Neuron (in vitro differentiated cells): ENCODE measurements at regions not wholly inside any gene's neighbourhood (a gene's known extent, or its start where the extent isn't known, plus 50 kb on each side); places are given as distances from the start of the nearest gene placed in this dataset.

Experiments
- H2AFZ ChIP-seq: one replicate; pipeline ENCODE4 v1.6.1; 2013; ENCODE audit warnings: low read depth, mild to moderate bottlenecking, inconsistent platforms, low read length, moderate library complexity
- H3K27me3 ChIP-seq: one replicate; pipeline ENCODE4 v1.6.1; 2013; ENCODE audit warnings: low read length; ENCODE audit not compliant: insufficient read depth
- H3K36me3 ChIP-seq: one replicate; pipeline ENCODE4 v1.6.1; 2013; ENCODE audit warnings: low read length; ENCODE audit not compliant: insufficient read depth
- H3K4me1 ChIP-seq: one replicate; pipeline ENCODE4 v1.6.1; 2013; ENCODE audit warnings: low read length; ENCODE audit not compliant: insufficient read depth
- H3K4me3 ChIP-seq: 2 replicates; pipeline ENCODE4 v1.5.1; 2013; ENCODE audit warnings: mild to moderate bottlenecking, low read length, moderate library complexity
- H3K9me3 ChIP-seq: one replicate; pipeline ENCODE4 v1.6.1; 2013; ENCODE audit warnings: low read length

- Histone ChIP-seq H2AFZ (no peak overlapping the region), H3K4me1 (no peaks in the 10 kb centered on the region), H3K4me3 (no peak overlapping the region), H3K27me3 (no peaks in the 10 kb centered on the region), H3K9me3 (peaks cover 8% of the 10 kb centered on the region), H3K36me3 (no peaks in the 10 kb centered on the region)
Observed at GRCh38 chr13:75137911-75138571, 343.9 kb downstream of the TBC1D4 start.

GRCh38 chr13:75136151-75136550 is 345.8 kb downstream of the TBC1D4 start:
- Histone ChIP-seq H3K36me3 (no peaks in the 10 kb centered on the region), H3K4me3 (no peak overlapping the region), H2AFZ (no peak overlapping the region), H3K9me3 (peaks cover 8% of the 10 kb centered on the region), H3K4me1 (no peaks in the 10 kb centered on the region), H3K27me3 (no peaks in the 10 kb centered on the region)

GRCh38 chr13:75135325-75135825 is 346.6 kb downstream of the TBC1D4 start:
- Histone ChIP-seq H3K36me3 (no peaks in the 10 kb centered on the region), H3K4me3 (no peak overlapping the region), H3K9me3 (peaks cover 8% of the 10 kb centered on the region), H3K4me1 (no peaks in the 10 kb centered on the region), H3K27me3 (no peaks in the 10 kb centered on the region), H2AFZ (no peak overlapping the region)

- Histone ChIP-seq H3K4me3 (no peak overlapping the region), H3K4me1 (no peaks in the 10 kb centered on the region), H3K36me3 (no peaks in the 10 kb centered on the region), H2AFZ (no peak overlapping the region), H3K9me3 (no peaks in the 10 kb centered on the region), H3K27me3 (no peaks in the 10 kb centered on the region)
Observed at GRCh38 chr13:75132701-75133695, 349.0 kb downstream of the TBC1D4 start.

GRCh38 chr13:75129331-75129730 is 352.6 kb downstream of the TBC1D4 start:
- Histone ChIP-seq H3K4me1 (no peaks in the 10 kb centered on the region), H3K4me3 (no peak overlapping the region), H3K36me3 (no peaks in the 10 kb centered on the region), H3K27me3 (no peaks in the 10 kb centered on the region), H2AFZ (no peak overlapping the region), H3K9me3 (no peaks in the 10 kb centered on the region)

GRCh38 chr13:75124415-75124814 is 357.6 kb downstream of the TBC1D4 start:
- H3K4me3 ChIP-seq = no peak overlapping the region
- no peak overlapping the region for H2AFZ ChIP-seq
- no peaks in the 10 kb centered on the region for H3K27me3 ChIP-seq
- no peaks in the 10 kb centered on the region for H3K36me3 ChIP-seq
- no peaks in the 10 kb centered on the region for H3K4me1 ChIP-seq
- no peaks in the 10 kb centered on the region for H3K9me3 ChIP-seq

GRCh38 chr13:75123428-75123827 is 358.5 kb downstream of the TBC1D4 start:
- H2AFZ ChIP-seq = no peak overlapping the region
- H3K4me1 ChIP-seq = no peaks in the 10 kb centered on the region
- no peak overlapping the region for H3K4me3 ChIP-seq
- H3K36me3 ChIP-seq = no peaks in the 10 kb centered on the region
- H3K9me3 ChIP-seq = no peaks in the 10 kb centered on the region
- no peaks in the 10 kb centered on the region for H3K27me3 ChIP-seq

GRCh38 chr13:75120085-75120484 is 361.9 kb downstream of the TBC1D4 start:
- no peaks in the 10 kb centered on the region for H3K36me3 ChIP-seq
- no peaks in the 10 kb centered on the region for H3K27me3 ChIP-seq
- H3K9me3 ChIP-seq = no peaks in the 10 kb centered on the region
- no peak overlapping the region for H3K4me3 ChIP-seq
- H2AFZ ChIP-seq = no peak overlapping the region
- H3K4me1 ChIP-seq = no peaks in the 10 kb centered on the region

GRCh38 chr13:75115171-75115570 is 366.8 kb downstream of the TBC1D4 start:
- Histone ChIP-seq H3K27me3 (no peaks in the 10 kb centered on the region), H3K4me1 (no peaks in the 10 kb centered on the region), H3K36me3 (no peaks in the 10 kb centered on the region), H3K4me3 (no peak overlapping the region), H2AFZ (no peak overlapping the region), H3K9me3 (no peaks in the 10 kb centered on the region)

- peaks cover 2% of the 10 kb centered on the region for H3K9me3 ChIP-seq
- no peaks in the 10 kb centered on the region for H3K4me1 ChIP-seq
- H3K27me3 ChIP-seq = no peaks in the 10 kb centered on the region
- H3K4me3 ChIP-seq = no peak overlapping the region
- H3K36me3 ChIP-seq = no peaks in the 10 kb centered on the region
- H2AFZ ChIP-seq = no peak overlapping the region
Observed at GRCh38 chr13:75103976-75104375, 378.0 kb downstream of the TBC1D4 start.

- H3K36me3 ChIP-seq = no peaks in the 10 kb centered on the region
- no peak overlapping the region for H3K4me3 ChIP-seq
- H3K9me3 ChIP-seq = no peaks in the 10 kb centered on the region
- H3K4me1 ChIP-seq = no peaks in the 10 kb centered on the region
- H2AFZ ChIP-seq = peak overlapping the region; percentile 12
- H3K27me3 ChIP-seq = no peaks in the 10 kb centered on the region
Observed at GRCh38 chr13:75102001-75102716, 379.8 kb downstream of the TBC1D4 start.

GRCh38 chr13:75101348-75101747 is 380.6 kb downstream of the TBC1D4 start:
- H3K9me3 ChIP-seq = no peaks in the 10 kb centered on the region
- no peaks in the 10 kb centered on the region for H3K27me3 ChIP-seq
- H3K36me3 ChIP-seq = no peaks in the 10 kb centered on the region
- no peak overlapping the region for H3K4me3 ChIP-seq
- H3K4me1 ChIP-seq = no peaks in the 10 kb centered on the region
- H2AFZ ChIP-seq = peak overlapping the region; percentile 12

GRCh38 chr13:75092143-75092542 is 389.8 kb downstream of the TBC1D4 start:
- Histone ChIP-seq H3K4me3 (no peak overlapping the region), H3K9me3 (no peaks in the 10 kb centered on the region), H3K4me1 (peaks cover 26% of the 10 kb centered on the region), H3K27me3 (no peaks in the 10 kb centered on the region), H3K36me3 (no peaks in the 10 kb centered on the region), H2AFZ (no peak overlapping the region)
